ENCODE measurements at regions not wholly inside any gene's neighbourhood (a gene's known extent, or its start where the extent isn't known, plus 50 kb on each side); places are given as distances from the start of the nearest gene placed in this dataset.

- no peaks in the 10 kb centered on the region for H3K4me1 ChIP-seq (ENCODE audit: control insufficient read depth in 4 of 4, insufficient read depth in 4 of 4, low read length in 3 of 4)
- WGBS, result 81% methylated on average over 4 of the region's 4 CpGs
- H3K27me3 ChIP-seq (ENCODE audit: control insufficient read depth in 4 of 4, insufficient read depth in 4 of 4, low read length in 3 of 4), result no peaks in the 10 kb centered on the region
- no peaks in the 10 kb centered on the region for H3K36me3 ChIP-seq (ENCODE audit: control insufficient read depth in 4 of 4, insufficient read depth in 3 of 4, low read depth in 1 of 4, low read length in 3 of 4)
- no peak overlapping the region for H3K27ac ChIP-seq (ENCODE audit: low read depth in 1 of 2, low read length in 2 of 2)
- no peak for DNase-seq (ENCODE audit: low spot score)
- TF ChIP-seq ZBTB33 (IDR thresholded peaks at IDR 0.05), result no peak
- no peak for TF ChIP-seq SP1 (IDR thresholded peaks at IDR 0.05)
- no peak for TF ChIP-seq HNF4A (conservative IDR thresholded peaks at IDR 0.05)
- no peak for TF ChIP-seq GABPA (IDR thresholded peaks at IDR 0.05 in 1 of 2, conservative IDR thresholded peaks at IDR 0.05 in 1 of 2)
- no peak for TF ChIP-seq FOXA2 (IDR thresholded peaks at IDR 0.05)
- TF ChIP-seq, protein P1, sequence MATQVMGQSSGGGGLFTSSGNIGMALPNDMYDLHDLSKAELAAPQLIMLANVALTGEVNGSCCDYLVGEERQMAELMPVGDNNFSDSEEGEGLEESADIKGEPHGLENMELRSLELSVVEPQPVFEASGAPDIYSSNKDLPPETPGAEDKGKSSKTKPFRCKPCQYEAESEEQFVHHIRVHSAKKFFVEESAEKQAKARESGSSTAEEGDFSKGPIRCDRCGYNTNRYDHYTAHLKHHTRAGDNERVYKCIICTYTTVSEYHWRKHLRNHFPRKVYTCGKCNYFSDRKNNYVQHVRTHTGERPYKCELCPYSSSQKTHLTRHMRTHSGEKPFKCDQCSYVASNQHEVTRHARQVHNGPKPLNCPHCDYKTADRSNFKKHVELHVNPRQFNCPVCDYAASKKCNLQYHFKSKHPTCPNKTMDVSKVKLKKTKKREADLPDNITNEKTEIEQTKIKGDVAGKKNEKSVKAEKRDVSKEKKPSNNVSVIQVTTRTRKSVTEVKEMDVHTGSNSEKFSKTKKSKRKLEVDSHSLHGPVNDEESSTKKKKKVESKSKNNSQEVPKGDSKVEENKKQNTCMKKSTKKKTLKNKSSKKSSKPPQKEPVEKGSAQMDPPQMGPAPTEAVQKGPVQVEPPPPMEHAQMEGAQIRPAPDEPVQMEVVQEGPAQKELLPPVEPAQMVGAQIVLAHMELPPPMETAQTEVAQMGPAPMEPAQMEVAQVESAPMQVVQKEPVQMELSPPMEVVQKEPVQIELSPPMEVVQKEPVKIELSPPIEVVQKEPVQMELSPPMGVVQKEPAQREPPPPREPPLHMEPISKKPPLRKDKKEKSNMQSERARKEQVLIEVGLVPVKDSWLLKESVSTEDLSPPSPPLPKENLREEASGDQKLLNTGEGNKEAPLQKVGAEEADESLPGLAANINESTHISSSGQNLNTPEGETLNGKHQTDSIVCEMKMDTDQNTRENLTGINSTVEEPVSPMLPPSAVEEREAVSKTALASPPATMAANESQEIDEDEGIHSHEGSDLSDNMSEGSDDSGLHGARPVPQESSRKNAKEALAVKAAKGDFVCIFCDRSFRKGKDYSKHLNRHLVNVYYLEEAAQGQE (IDR thresholded peaks at IDR 0.05), result no peak
- TF ChIP-seq RXRA (IDR thresholded peaks at IDR 0.05), result no peak
- TF ChIP-seq RAD21 (IDR thresholded peaks at IDR 0.05), result no peak
- no peak for TF ChIP-seq NR2F2 (IDR thresholded peaks at IDR 0.05)
- no peak for TF ChIP-seq JUND (IDR thresholded peaks at IDR 0.05)
- TF ChIP-seq CTCF (IDR thresholded peaks at IDR 0.05; ENCODE audit: low read depth, low read length, missing input control), result no peak
- no peak overlapping the region for H3K9ac ChIP-seq (ENCODE audit: low read depth in 1 of 2, low read length in 2 of 2)
- H3K4me3 ChIP-seq (ENCODE audit: low read depth in 1 of 3, low read length in 3 of 3), result no peak overlapping the region
- H3K9me3 ChIP-seq (ENCODE audit: control insufficient read depth in 4 of 4, low read length in 3 of 4), result no peaks in the 10 kb centered on the region
Measured at GRCh38 chr4:126227428-126227827, 912.7 kb downstream of the FAT4 start.

- no peak overlapping the region for H3K4me3 ChIP-seq (ENCODE audit: low read depth in 1 of 3, low read length in 3 of 3)
- H3K9me3 ChIP-seq (ENCODE audit: control insufficient read depth in 4 of 4, low read length in 3 of 4), result no peaks in the 10 kb centered on the region
- TF ChIP-seq CTCF (IDR thresholded peaks at IDR 0.05; ENCODE audit: low read depth, low read length, missing input control) (no peak), FOXA1 (IDR thresholded peaks at IDR 0.05) (no peak), TAF1 (conservative IDR thresholded peaks at IDR 0.05) (no peak), GABPA (IDR thresholded peaks at IDR 0.05 in 1 of 2, conservative IDR thresholded peaks at IDR 0.05 in 1 of 2) (no peak), SP1 (IDR thresholded peaks at IDR 0.05) (no peak), NR2F2 (IDR thresholded peaks at IDR 0.05) (no peak), HNF4G (IDR thresholded peaks at IDR 0.05) (no peak), JUND (IDR thresholded peaks at IDR 0.05) (no peak), FOXA2 (IDR thresholded peaks at IDR 0.05) (no peak), HNF4A (conservative IDR thresholded peaks at IDR 0.05) (no peak), YY1 (IDR thresholded peaks at IDR 0.05) (no peak), RAD21 (IDR thresholded peaks at IDR 0.05) (no peak), EGR1 (IDR thresholded peaks at IDR 0.05; ENCODE audit: low read depth in 2 of 2) (no peak)
- TF ChIP-seq, protein P2, sequence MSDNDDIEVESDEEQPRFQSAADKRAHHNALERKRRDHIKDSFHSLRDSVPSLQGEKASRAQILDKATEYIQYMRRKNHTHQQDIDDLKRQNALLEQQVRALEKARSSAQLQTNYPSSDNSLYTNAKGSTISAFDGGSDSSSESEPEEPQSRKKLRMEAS (IDR thresholded peaks at IDR 0.05), result no peak
- TF ChIP-seq, protein P1 (IDR thresholded peaks at IDR 0.05), result no peak
- DNase-seq (ENCODE audit: low spot score), result no peak
- no peak overlapping the region for H3K27ac ChIP-seq (ENCODE audit: low read depth in 1 of 2, low read length in 2 of 2)
- H3K4me1 ChIP-seq (ENCODE audit: control insufficient read depth in 4 of 4, insufficient read depth in 4 of 4, low read length in 3 of 4), result no peaks in the 10 kb centered on the region
- no peaks in the 10 kb centered on the region for H3K36me3 ChIP-seq (ENCODE audit: control insufficient read depth in 4 of 4, insufficient read depth in 3 of 4, low read depth in 1 of 4, low read length in 3 of 4)
- WGBS, result 89% methylated on average over 1 of the region's 1 CpG
- no peaks in the 10 kb centered on the region for H3K27me3 ChIP-seq (ENCODE audit: control insufficient read depth in 4 of 4, insufficient read depth in 4 of 4, low read length in 3 of 4)
- H3K9ac ChIP-seq (ENCODE audit: low read depth in 1 of 2, low read length in 2 of 2), result no peak overlapping the region
Measured at GRCh38 chr4:126230269-126230668, 915.5 kb downstream of the FAT4 start.
